HG02973 (cell line): ENCODE measurements at regions not wholly inside any gene's neighbourhood (a gene's known extent, or its start where the extent isn't known, plus 50 kb on each side); places are given as distances from the start of the nearest gene placed in this dataset.
"Not testable (repeated sequence)": the region's sequence is repeated elsewhere in the genome, so short reads cannot be mapped to it uniquely, and the experiment has no call there.

Source experiments
- ATAC-seq: cut with Tn5 transposase; IDR thresholded peaks from one replicate; pipeline ENCODE4 v1.9.1; 2021; ENCODE audit warnings: moderate library complexity; ENCODE audit not compliant: unreplicated experiment

DNA sequence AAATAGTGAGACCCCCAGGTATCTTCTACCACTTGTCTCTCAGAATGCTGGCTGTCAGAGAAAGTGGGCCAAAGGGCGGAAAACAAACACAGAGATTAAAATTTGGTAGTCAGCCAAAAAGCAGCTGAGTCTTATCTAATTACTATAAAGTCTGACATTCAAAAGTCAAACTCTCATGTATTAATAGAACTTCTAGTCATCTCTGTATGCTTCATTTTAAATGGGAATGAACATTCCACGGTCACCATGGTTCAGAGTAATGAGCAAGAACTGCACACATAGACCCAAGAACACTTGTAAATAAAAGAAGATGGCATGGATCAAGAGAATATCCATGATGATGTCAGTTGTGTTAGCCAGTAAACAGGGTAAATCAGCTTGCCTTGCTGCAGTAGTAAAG is 1267.0 kb upstream of the CHAC2 start:
- ATAC-seq: no peak

DNA sequence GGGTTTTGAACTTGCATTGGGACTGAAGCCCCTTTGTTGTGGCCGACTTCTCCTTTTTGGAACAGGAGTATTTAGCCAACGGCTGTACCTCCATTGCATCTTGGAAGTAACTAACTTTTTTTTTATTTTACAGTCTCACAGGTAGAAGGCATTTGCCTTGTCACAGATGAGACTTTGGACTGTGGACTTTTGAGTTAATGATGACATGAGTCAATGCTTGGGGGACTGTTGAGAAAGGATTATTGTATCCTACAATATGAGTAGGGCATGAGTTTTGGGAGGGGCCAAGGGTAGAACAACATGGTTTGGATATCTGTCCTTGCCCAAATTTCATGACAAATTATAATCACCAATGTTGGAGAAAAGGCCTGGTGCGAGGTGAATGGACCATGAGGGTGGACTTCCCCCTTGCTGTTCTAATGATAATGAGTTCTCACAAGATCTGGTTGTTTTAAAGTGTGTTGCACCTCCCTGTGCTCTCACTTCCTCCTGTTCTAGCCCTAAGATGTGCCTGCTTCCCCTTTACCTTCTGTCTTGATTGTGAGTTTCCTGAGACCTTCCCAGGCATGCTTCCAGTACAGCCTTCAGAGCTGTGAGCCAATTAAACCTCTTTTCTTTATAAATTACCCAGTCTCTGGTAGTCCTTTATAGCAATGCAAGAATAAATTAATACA is 1269.4 kb upstream of the CHAC2 start:
- ATAC-seq: no peak

DNA sequence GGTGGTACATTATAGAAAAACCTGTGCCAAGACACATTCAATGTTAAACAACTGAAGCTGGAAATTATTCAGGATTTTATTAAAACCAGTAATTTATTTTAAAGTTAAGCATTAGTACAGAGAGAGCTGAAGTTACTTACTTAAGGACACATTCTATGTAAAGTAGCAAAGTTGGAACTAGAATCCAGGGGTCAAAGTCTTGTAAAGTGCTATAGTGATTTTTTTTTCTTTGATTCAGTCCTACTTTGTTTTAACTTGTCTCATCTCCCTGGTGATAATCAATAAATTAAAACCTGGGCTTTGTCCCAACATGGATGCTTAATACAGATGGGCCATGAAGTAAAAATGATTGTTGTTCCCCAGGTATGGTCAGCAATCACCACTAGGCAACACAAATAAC is 1271.8 kb upstream of the CHAC2 start:
- no peak for ATAC-seq

DNA sequence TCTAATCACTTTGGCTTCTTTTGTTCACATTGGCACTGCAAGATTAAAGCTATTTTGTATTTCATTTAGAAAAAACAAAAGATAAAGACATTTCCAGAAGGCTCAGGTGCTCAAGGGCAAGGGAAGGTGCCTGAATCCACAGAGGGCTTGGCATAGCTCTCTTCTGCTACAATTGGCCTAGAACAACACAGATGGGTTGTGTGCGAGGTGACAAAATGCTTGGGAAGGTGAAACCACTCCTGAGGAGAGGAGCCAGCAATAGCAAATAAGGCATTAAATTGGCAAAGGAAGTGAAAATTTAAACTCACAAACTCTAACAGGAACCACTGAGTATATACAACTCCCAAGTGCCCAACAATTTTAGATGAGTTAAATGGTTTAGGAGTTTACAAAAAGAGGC is 1290.4 kb upstream of the CHAC2 start:
- no peak for ATAC-seq

DNA sequence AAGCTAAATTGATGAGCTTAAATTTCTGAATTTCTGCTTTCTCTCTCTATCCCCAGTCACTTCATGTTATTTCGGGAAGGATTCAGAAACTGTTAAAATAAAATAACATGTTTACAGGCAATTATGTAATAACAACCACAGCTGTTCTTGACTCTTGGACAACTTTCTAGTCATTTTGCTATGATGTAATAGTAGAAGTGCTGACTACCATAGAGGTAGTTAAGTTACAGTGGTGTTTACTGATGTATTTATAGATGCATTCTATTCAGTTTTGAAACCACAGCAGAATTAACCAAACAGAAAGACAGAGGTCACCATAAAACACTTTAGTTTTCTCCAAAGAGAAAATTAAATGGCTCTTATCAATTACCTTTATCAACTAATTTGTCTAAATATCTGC is 1292.0 kb upstream of the CHAC2 start:
- ATAC-seq: no peak

DNA sequence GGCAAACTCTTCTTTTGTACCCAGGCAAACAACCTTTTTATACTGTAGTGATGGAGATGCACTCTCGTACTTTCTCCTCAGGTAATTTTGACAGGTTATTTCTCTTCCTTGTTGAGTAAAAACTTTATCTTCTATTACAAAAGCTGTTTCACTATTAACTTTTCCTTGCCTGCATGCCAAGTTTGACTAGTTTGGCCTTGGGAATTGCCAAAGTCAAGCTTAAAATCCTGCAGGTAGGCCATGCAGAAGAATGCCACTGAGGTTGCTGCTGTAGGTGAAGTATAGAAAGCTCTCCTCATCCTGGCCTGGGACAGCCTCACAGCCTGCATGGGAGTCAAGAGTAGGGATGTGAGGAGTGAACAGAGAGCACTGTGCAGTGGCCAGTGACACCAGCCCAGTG is 1293.5 kb upstream of the CHAC2 start:
- ATAC-seq: no peak

DNA sequence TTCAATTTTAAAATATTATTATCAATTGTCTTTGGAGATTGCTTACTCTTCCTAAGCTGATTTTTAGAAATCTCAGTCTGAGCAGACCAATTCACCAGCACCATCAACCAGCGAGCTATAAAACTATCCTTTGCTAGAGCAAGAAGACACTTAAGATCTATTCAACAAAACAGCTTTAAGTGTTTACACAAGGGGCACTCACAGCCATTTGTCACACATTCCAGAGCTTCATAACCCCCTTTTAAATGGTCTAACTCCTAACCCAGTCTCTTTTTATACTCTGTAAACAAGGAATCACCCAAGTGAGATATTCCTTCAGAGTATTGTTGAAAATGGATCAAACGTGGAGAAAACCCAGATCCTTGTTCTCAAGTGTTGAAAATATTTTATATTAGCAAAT is 1294.1 kb upstream of the CHAC2 start:
- ATAC-seq: no peak

DNA sequence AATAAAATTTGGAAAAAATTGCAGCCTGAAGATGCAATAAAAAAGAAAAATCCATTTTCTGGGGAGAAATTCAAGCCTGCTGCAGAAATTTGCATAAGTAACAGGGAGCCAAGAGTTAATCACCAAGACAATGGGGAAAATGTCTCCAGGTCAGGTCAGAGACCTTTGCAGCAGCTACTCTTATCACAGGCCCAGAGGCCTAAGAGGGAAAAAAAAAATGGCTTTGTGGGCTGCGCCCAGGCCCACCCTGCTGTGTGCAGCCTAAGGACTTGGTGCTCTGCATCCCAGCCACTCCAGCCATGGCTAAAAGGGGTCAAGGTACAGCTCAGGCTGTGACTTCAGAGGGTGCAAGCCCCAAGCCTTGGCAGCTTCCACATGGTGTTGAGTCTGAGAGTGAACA is 1297.1 kb upstream of the CHAC2 start:
- not testable (repeated sequence) for ATAC-seq

DNA sequence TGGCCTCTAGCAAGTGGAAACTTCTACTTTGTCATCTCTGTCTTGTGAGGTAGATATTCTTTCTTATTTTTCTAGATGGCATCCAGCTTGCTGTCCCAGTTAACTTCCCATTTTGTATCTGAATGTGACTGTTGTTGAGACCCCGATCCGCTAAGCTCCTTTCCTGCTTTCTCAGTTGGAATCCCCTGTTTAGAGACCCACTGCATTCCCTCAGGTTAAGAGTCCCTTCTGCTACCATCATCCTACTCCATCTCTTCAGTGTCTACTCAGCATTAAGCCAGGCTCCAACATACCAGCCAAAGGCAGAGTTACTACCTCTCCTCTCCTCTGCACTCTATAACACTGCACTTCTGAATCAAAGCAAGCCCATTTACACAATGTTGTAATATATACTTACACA is 1300.4 kb upstream of the CHAC2 start:
- no peak for ATAC-seq

DNA sequence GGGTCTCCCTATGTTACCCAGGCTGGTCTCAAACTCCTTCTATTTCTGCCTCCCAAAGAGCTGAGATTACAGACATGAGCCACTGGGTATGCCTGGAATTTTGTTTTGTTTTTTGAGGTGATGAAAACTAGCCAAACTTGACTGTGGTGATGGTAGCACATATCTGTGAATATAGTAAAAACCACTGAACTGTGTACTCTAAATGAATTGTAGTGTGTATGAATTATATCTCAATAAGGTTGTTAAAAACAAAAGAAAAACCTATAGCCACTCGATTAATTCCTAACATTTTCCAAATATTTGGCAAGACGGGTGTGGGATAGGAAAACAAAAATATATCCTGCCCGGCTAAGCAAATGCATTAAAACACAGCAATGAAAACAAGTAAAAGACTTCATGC is 1302.3 kb upstream of the CHAC2 start:
- ATAC-seq: no peak

DNA sequence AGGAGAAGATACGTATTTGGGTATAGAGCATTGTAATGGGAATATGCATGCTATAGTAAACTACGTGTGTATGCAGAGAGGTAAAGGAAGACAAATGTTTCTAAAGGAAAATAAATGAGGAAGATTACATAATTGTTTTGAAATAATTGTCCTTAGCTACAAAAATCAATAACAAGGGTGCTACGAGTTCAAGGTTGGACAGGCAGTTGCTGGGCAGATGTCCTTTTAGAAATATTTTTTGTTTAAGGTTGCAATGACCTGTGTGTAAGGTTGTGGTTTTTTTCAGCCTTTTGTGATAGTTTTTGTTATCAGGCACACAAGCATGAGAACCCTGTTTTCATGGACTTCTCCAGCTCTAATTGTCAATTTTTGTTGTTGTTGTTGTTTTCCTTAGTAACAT is 1304.1 kb upstream of the CHAC2 start:
- no peak for ATAC-seq

DNA sequence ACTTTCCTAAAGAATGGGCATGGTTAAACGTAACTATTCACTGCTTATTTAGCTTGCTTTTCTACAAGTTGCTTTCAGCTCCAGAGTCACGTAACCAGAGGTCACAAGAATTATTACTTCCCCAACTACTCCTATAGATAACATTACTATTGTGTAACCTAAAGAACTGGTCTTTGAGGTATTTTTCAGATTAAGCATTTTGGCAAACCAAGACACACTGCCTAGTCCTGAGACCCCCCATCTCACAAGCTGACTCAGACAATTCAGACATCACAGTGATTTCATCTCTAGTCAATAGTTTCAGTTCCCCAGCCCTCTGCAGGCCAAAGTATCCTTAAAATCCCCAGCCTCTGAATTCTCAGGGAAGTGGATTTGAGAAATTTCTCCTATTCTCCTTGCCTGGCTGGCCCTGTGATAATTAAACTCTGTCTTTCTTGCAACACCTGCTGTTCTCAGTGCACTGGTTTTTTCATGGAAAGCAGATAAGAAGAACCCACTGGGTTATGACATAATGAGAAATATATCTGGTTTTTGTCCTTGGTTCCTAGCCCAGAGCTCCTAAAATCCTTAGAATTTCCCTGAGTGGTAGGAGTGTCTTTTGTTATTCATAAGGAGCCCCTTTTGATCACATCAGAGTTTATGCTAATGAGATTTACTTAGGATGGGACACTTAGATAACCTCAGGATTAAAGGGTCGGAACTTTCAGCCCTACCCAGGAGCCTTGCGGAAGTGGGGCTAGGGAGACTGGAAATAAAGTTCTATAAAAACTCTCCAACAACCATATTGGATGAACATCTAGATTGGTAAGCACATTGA is 1310.8 kb upstream of the CHAC2 start:
- ATAC-seq: no peak

DNA sequence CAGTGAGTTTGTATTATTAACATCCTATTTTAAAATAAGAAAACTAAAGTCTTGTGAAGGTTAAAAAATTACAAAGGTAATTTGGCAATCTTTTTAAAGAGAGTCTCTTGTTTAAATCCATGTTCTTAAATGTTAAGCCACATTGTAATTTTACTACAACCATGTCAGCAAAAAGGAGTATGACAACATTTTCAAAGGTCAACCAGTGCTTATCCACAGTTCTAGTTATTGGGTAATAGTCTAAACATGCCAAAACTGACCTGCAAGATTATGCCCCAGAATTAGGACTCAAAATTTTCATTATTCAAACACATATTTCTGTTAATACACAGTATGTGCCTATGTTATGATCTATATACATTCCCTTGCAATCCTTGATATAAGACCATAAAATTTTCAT is 1312.6 kb upstream of the CHAC2 start:
- no peak for ATAC-seq

DNA sequence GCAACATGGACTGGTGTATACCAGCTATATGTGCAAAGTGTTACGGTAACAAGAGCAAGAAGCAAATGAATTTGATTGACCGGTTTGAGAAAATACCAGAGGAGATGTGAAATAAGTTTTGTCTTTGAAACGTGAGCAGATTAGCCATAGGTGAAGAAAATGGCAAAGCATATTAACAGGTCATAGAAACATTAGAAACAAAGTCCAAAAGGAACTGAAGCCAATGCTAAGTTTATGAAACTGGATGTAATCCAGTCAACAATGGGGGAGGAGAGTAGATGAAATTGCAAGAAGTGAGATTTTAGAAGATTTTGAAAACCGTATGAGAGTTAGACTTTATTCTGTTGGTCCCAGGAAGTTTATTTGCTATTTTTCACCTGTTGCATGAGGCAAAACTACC is 1315.4 kb upstream of the CHAC2 start:
- no peak for ATAC-seq

DNA sequence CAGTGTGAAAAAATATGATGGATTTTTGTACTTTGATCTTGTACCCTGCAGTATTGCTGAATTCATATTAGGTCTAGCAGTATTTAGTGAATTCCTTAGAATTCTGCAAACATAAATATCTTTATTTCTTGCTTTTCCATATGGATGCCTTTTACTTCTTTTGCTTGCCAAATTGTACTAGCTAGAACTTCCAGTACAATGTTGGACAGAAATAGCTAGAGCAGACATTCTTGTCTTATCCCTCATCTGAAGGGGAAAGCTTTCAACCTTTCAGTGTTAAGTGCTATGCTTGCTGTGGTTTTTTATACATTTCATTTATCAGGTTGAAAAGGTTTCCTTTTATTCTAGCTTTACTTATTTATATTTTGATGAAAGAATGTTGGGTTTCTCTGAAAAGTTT is 1321.9 kb upstream of the CHAC2 start:
- ATAC-seq: no peak

DNA sequence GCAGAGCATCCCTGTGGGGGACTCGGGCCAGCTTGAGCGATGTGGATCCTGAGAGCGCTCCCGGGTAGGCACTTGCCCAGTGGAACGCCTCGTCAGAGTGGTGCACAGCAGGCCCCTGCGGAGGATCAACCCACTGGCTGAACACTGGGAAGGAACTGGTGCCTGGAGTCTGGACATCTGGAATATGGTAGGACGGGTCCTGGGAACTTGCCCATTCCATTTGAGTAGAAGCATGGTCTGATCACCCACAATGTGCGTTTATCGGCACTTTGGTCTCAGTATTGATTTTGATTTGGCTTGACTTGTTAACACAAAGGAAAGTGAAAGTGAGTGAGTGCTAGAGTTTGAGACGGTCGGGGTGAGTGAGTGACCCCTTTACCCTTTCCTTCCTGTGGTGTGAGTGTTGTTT is 1336.2 kb upstream of the CHAC2 start:
- no peak for ATAC-seq

DNA sequence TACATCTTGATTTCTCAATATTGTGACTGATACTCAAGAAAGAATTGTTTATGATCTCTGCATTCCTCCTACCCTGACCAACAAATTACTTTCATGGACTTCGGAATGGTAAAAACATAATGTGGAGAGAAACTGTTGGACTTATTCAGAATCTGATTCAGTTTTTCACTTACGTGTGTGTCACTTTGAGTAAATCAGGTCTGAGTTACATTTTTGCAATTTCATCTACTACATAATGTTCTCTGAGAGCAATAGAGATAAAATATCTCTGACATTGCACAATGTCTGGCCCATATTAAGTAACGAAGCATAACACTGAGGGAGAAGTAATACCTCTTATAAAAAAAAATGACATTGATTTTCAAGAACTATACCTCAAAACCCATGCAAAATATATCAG is 1337.9 kb upstream of the CHAC2 start:
- ATAC-seq: no peak

DNA sequence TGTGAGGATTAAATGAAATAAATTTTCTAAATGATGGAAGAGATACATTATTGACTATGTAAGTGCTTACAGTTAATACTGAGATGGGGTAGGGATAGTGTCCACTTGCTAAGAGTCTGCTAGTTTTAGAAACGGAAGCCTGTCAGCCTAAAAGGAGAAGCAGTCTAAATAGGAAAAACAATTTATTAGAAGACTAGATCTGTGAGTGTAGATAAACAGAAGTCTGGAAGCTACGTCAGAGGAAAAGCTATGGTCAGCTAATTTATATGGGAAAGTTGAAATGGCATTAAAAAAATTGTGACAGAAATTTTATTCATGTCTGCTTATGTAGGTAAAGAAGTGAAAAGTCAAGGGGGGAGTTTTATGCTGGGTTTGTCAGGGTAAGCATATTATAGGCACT is 1338.4 kb upstream of the CHAC2 start:
- ATAC-seq: no peak

DNA sequence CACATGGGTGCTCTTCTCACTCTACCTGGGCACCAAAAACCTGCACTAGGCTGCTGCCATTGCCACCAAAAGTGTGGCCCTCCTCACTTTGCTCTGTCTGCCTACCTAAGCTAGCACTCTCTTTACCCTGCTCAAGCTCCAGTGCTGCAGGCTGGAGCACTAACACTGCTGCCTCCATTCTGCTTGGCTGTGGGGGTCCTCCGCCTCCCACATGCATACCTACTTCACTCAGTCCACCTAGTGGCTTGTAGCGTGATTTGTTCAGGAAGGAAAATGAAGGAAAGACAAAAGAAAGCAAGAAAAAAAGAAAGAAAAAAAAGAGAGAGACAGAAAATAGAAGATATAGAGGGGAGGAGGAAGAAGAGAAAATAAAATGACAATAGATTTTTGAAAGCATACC is 1339.4 kb upstream of the CHAC2 start:
- no peak for ATAC-seq

DNA sequence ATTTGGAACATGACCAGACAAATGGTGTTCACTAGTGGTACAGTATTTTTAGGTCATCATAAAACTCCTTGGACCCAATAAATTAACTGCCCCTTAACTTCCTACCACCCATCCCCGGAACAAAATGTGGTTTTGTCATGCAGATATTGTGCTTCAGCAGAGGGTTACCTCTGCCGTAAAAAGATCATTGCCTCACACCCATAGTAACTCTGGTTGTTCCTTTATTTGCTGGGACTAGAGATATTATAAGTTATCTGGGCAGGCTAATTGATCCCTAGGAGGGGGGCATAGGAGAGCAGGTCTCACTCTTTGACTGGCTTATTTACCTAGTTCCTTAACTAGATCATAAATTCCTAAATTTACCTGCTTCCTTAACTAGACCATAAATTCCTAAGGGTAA is 1343.9 kb upstream of the CHAC2 start:
- no peak for ATAC-seq

DNA sequence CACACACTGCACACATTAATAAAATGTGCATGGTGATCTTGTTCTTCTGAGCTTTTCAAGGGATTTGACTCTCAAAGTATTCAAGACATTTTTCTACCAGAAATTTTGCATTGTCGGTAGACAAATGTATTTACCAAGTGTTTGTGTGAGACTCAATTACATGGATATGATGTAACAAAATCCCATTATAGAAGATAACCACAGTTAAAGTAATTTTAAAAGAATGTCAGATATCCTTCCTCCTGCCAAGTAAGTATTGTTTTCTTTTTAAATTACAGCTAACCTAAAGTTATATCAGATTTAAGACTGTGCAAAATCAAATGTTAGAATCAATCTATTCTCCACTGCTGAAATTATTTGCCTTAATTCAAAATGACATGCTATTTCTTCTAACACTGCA is 1344.5 kb upstream of the CHAC2 start:
- no peak for ATAC-seq

DNA sequence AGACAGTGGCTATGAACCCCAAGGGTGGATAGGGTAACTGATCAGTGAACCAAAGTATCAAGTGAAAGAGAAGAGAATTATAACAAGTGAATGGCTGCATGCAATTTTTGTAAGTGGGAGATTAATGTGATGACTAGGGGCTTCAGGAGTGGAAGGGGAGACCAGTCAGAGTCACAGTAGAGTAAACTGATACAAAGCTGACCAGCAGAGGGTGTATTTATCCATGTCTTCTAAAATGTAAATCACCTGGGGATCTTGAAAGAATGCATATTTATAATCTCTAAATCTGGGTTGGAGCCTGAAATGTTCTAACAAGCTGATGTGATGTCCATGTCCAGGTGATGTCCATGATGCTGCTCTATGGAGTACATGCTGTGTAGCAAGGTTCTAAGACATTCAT is 1351.3 kb upstream of the CHAC2 start:
- no peak for ATAC-seq
